Breast epithelium (tissue), 3 donors: ENCODE measurements at regions not wholly inside any gene's neighbourhood (a gene's known extent, or its start where the extent isn't known, plus 50 kb on each side); places are given as distances from the start of the nearest gene placed in this dataset.
A peak's percentile ranks its signal among the peaks of the same experiment; 100 is the strongest.

Source experiments
- POLR2AphosphoS5 ChIP-seq, 3 donors: sonication (generic); formaldehyde crosslinking; IDR thresholded peaks; one replicate each; pipeline ENCODE4 v1.6.1; 2017; ENCODE audit warnings: antibody characterized with exemption in 3 of 3
- TF ChIP-seq, protein P1 (sequence below), 3 donors: fragments of 450-650 bp; IDR thresholded peaks; one replicate each; pipeline ENCODE4 v1.5.1; 2016 to 2017; ENCODE audit warnings: antibody characterized with exemption in 3 of 3, mild to moderate bottlenecking in 3 of 3, moderate library complexity in 3 of 3

DNA sequence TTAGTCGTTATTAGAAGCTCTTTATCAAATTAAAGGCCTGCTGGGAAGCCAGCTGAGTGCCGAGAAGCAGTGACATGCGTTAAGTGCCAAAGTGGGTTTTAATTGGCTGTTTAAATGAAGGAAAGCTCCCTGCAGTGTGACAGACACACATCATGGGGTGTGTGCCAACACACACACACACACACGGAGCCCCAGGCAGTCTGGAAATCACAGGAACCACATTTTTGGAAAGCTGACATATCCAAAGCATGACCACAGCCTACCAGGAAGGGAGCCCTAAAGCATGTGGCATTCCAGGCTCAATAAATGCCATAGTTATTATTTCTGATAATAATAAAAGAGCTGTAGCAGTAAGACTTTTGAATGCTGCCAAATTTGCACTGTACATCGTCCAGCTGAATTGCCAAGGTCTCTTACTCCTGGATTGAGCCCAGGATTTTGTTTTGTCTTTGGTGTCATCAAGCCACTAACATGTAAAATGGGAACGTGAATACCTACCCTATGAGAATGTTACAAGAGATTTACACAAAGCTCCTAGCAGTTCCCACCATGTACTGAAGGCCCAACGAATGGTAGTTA lies 135.1 kb downstream of the TMEM30B start:
- TF ChIP-seq, protein P1, sequence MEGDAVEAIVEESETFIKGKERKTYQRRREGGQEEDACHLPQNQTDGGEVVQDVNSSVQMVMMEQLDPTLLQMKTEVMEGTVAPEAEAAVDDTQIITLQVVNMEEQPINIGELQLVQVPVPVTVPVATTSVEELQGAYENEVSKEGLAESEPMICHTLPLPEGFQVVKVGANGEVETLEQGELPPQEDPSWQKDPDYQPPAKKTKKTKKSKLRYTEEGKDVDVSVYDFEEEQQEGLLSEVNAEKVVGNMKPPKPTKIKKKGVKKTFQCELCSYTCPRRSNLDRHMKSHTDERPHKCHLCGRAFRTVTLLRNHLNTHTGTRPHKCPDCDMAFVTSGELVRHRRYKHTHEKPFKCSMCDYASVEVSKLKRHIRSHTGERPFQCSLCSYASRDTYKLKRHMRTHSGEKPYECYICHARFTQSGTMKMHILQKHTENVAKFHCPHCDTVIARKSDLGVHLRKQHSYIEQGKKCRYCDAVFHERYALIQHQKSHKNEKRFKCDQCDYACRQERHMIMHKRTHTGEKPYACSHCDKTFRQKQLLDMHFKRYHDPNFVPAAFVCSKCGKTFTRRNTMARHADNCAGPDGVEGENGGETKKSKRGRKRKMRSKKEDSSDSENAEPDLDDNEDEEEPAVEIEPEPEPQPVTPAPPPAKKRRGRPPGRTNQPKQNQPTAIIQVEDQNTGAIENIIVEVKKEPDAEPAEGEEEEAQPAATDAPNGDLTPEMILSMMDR (IDR thresholded peaks at IDR 0.05), result no peak
- peak in 2 of 3 donors; percentile 36 to 46 for TF ChIP-seq POLR2AphosphoS5 (IDR thresholded peaks at IDR 0.05)
